ENCODE measurements at regions not wholly inside any gene's neighbourhood (a gene's known extent, or its start where the extent isn't known, plus 50 kb on each side); places are given as distances from the start of the nearest gene placed in this dataset.

- H3K9me3 ChIP-seq (ENCODE audit: low read depth, low read length, poor library complexity, severe bottlenecking), result no peaks in the 10 kb centered on the region
- ChIA-PET POLR2A (ENCODE audit: low non-redundant PET) (no interaction called here), CTCF (no interaction called here)
- no peaks in the 10 kb centered on the region for H3K27me3 ChIP-seq (replicated peaks; ENCODE audit: insufficient read depth, low read depth, low read length, poor library complexity)
- no TSS peak for BruUV-seq (replicated peaks)
- no peak overlapping the region for H3K27ac ChIP-seq (ENCODE audit: low read depth, low read length, poor library complexity, severe bottlenecking)
- no peak for DNase-seq (ENCODE audit: low spot score)
- H3K4me3 ChIP-seq (ENCODE audit: low read depth, low read length, poor library complexity, severe bottlenecking), result no peak overlapping the region
- H3K36me3 ChIP-seq (ENCODE audit: insufficient read depth, low read length, poor library complexity, severe bottlenecking), result no peaks in the 10 kb centered on the region
- intact Hi-C loops (cut with micrococcal nuclease; ENCODE audit: unreplicated experiment), result no loop called here
- H3K4me1 ChIP-seq (ENCODE audit: insufficient read depth, low read length, poor library complexity, severe bottlenecking), result no peaks in the 10 kb centered on the region
- no peak for TF ChIP-seq EZH2 (IDR thresholded peaks at IDR 0.05; ENCODE audit: borderline replicate concordance, low read depth, low read length, poor library complexity, severe bottlenecking)
Observed at GRCh38 chr2:193883820-193884219, 1689.1 kb upstream of the TMEFF2 start.

DNA sequence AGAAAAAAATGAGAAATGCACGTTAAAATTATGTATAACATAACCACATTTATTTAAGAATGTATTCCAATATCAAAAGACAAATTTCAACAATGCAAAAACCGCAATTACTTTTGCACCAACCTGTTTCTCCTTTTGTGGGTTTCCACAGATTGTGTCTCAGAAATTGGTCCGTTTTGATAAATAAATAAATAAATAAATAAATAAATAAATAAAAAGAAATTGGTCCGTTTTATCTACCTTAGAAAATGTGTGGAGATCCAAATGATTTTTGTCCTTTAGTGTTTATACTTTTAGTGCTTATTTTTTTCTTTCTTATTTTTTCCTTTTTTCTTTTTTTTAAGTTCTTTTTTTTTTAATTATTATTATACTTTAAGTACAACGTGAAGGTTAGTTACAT, 1682.2 kb upstream of the TMEFF2 start:
- no peak overlapping the region for H3K4me3 ChIP-seq (ENCODE audit: low read depth, low read length, poor library complexity, severe bottlenecking)
- H3K27ac ChIP-seq (ENCODE audit: low read depth, low read length, poor library complexity, severe bottlenecking), result no peak overlapping the region
- no peaks in the 10 kb centered on the region for H3K36me3 ChIP-seq (ENCODE audit: insufficient read depth, low read length, poor library complexity, severe bottlenecking)
- no peaks in the 10 kb centered on the region for H3K9me3 ChIP-seq (ENCODE audit: low read depth, low read length, poor library complexity, severe bottlenecking)
- no TSS peak for BruUV-seq (replicated peaks)
- ChIA-PET POLR2A (ENCODE audit: low non-redundant PET) (no interaction called here), CTCF (no interaction called here)
- DNase-seq (ENCODE audit: low spot score), result no peak
- H3K4me1 ChIP-seq (ENCODE audit: insufficient read depth, low read length, poor library complexity, severe bottlenecking), result no peaks in the 10 kb centered on the region
- intact Hi-C loops (cut with micrococcal nuclease; ENCODE audit: unreplicated experiment), result no loop called here
- H3K27me3 ChIP-seq (replicated peaks; ENCODE audit: insufficient read depth, low read depth, low read length, poor library complexity), result no peaks in the 10 kb centered on the region
- TF ChIP-seq, protein P1, sequence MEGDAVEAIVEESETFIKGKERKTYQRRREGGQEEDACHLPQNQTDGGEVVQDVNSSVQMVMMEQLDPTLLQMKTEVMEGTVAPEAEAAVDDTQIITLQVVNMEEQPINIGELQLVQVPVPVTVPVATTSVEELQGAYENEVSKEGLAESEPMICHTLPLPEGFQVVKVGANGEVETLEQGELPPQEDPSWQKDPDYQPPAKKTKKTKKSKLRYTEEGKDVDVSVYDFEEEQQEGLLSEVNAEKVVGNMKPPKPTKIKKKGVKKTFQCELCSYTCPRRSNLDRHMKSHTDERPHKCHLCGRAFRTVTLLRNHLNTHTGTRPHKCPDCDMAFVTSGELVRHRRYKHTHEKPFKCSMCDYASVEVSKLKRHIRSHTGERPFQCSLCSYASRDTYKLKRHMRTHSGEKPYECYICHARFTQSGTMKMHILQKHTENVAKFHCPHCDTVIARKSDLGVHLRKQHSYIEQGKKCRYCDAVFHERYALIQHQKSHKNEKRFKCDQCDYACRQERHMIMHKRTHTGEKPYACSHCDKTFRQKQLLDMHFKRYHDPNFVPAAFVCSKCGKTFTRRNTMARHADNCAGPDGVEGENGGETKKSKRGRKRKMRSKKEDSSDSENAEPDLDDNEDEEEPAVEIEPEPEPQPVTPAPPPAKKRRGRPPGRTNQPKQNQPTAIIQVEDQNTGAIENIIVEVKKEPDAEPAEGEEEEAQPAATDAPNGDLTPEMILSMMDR (conservative IDR thresholded peaks at IDR 0.05; ENCODE audit: low read depth, low read length), result no peak
- TF ChIP-seq EZH2 (IDR thresholded peaks at IDR 0.05; ENCODE audit: borderline replicate concordance, low read depth, low read length, poor library complexity, severe bottlenecking), result no peak

DNA sequence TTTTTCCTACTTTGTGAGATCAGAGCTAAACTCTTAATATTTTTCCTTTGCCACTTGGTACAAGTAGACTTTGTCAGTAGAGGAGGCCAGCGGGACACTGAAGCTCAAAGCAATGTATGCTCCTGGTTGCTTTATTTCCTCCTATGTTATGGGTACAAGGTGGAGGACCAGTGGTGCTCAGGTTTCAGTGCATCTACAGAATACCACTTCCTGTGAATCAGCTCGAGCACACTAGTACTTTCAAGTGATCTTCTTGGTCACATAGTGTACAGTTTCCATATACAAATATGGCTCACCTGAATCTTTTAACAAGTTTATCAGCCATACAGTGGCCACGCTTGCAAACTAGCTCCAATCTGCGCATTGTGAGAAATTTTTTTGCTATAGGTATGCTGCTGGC, 1674.8 kb upstream of the TMEFF2 start:
- intact Hi-C loops (cut with micrococcal nuclease; ENCODE audit: unreplicated experiment), result no loop called here
- H3K4me3 ChIP-seq (ENCODE audit: low read depth, low read length, poor library complexity, severe bottlenecking), result no peak overlapping the region
- ChIA-PET POLR2A (ENCODE audit: low non-redundant PET) (interaction anchor here (1.1 kb wide), 1 partner anchor 16 kb away, joined by 3 read pairs; no protein-coding TSS in a partner anchor), CTCF (no interaction called here)
- BruUV-seq (replicated peaks), result no TSS peak
- TF ChIP-seq, protein P1 (conservative IDR thresholded peaks at IDR 0.05; ENCODE audit: low read depth, low read length), result no peak
- no peak for TF ChIP-seq EZH2 (IDR thresholded peaks at IDR 0.05; ENCODE audit: borderline replicate concordance, low read depth, low read length, poor library complexity, severe bottlenecking)
- H3K27ac ChIP-seq (ENCODE audit: low read depth, low read length, poor library complexity, severe bottlenecking), result no peak overlapping the region
- H3K9me3 ChIP-seq (ENCODE audit: low read depth, low read length, poor library complexity, severe bottlenecking), result no peaks in the 10 kb centered on the region
- no peaks in the 10 kb centered on the region for H3K27me3 ChIP-seq (replicated peaks; ENCODE audit: insufficient read depth, low read depth, low read length, poor library complexity)
- H3K4me1 ChIP-seq (ENCODE audit: insufficient read depth, low read length, poor library complexity, severe bottlenecking), result no peaks in the 10 kb centered on the region
- no peaks in the 10 kb centered on the region for H3K36me3 ChIP-seq (ENCODE audit: insufficient read depth, low read length, poor library complexity, severe bottlenecking)
- no peak for DNase-seq (ENCODE audit: low spot score)

- Histone ChIP-seq H3K9me3 (ENCODE audit: low read depth, low read length, poor library complexity, severe bottlenecking) (no peaks in the 10 kb centered on the region), H3K36me3 (ENCODE audit: insufficient read depth, low read length, poor library complexity, severe bottlenecking) (no peaks in the 10 kb centered on the region), H3K27ac (ENCODE audit: low read depth, low read length, poor library complexity, severe bottlenecking) (no peak overlapping the region), H3K4me1 (ENCODE audit: insufficient read depth, low read length, poor library complexity, severe bottlenecking) (no peaks in the 10 kb centered on the region), H3K27me3 (replicated peaks; ENCODE audit: insufficient read depth, low read depth, low read length, poor library complexity) (no peaks in the 10 kb centered on the region), H3K4me3 (ENCODE audit: low read depth, low read length, poor library complexity, severe bottlenecking) (no peak overlapping the region)
- intact Hi-C loops (cut with micrococcal nuclease; ENCODE audit: unreplicated experiment), result no loop called here
- ChIA-PET POLR2A (ENCODE audit: low non-redundant PET) (interaction anchor here (1.1 kb wide), 1 partner anchor 17 kb away, joined by 3 read pairs; no protein-coding TSS in a partner anchor), CTCF (no interaction called here)
- DNase-seq (ENCODE audit: low spot score), result peak; percentile 26
- TF ChIP-seq, protein P1 (conservative IDR thresholded peaks at IDR 0.05; ENCODE audit: low read depth, low read length), result no peak
- TF ChIP-seq EZH2 (IDR thresholded peaks at IDR 0.05; ENCODE audit: borderline replicate concordance, low read depth, low read length, poor library complexity, severe bottlenecking), result no peak
- no TSS peak for BruUV-seq (replicated peaks)
Observed at GRCh38 chr2:193868833-193869232, 1674.1 kb upstream of the TMEFF2 start.
